HEK293 (cell line): ENCODE measurements at regions not wholly inside any gene's neighbourhood (a gene's known extent, or its start where the extent isn't known, plus 50 kb on each side); places are given as distances from the start of the nearest gene placed in this dataset.

Source experiments
- CTCF ChIA-PET: fragments of 350-600 bp; formaldehyde crosslinking; extraction: SDS; loops from one replicate; lab custom pipeline; 2021; ENCODE audit warnings: antibody characterized with exemption; lab: Yijun Ruan, JAX
- POLR2A ChIA-PET: fragments of 300-600 bp; formaldehyde crosslinking; extraction: SDS; loops from one replicate; lab custom pipeline; 2020; ENCODE audit warnings: antibody characterized with exemption, inconsistent platforms; lab: Yijun Ruan, JAX
- H3K27ac ChIP-seq: fragments of 200-500 bp; sonication (Bioruptor generic); 2 replicates; pipeline ENCODE4 v1.5.1; 2014; ENCODE audit warnings: low read depth, low read length, control low read depth, inconsistent platforms; ENCODE audit errors: extremely low read depth
- H3K36me3 ChIP-seq, 2 experiments: fragments of 200-500 bp in 1 of 2; sonication (Bioruptor generic) in 1 of 2; 1 replicate in 1 of 2; 2 replicates in 1 of 2; pipeline ENCODE4 v1.5.1; 2014 to 2017; ENCODE audit warnings: inconsistent platforms in 2 of 2, low read length in 2 of 2; ENCODE audit not compliant: control insufficient read depth in 2 of 2, insufficient read depth in 1 of 2
- H3K4me1 ChIP-seq: fragments of 200-500 bp; sonication (Bioruptor generic); 2 replicates; pipeline ENCODE4 v1.5.1; 2014; ENCODE audit warnings: mild to moderate bottlenecking, low read length, inconsistent platforms; ENCODE audit not compliant: control insufficient read depth, insufficient read depth
- H3K4me3 ChIP-seq: 2 replicates; pipeline ENCODE4 v1.5.1; 2011; ENCODE audit warnings: low read depth, mild to moderate bottlenecking, control low read depth, low read length, moderate library complexity
- H3K9me3 ChIP-seq: fragments of 200-500 bp; sonication (Bioruptor generic); 2 replicates; pipeline ENCODE4 v1.5.1; 2014; ENCODE audit warnings: low read depth, low read length, inconsistent platforms; ENCODE audit not compliant: control insufficient read depth, insufficient read depth
- FEZF1 ChIP-seq: fragments of 450-650 bp; formaldehyde crosslinking; IDR thresholded peaks from 2 replicates; pipeline ENCODE4 v1.5.1; 2016; ENCODE audit warnings: missing biosample characterization, missing genetic modification characterization
- INSM2 ChIP-seq: fragments of 450-650 bp; formaldehyde crosslinking; IDR thresholded peaks from 2 replicates; pipeline ENCODE4 v1.5.1; 2016; ENCODE audit warnings: missing biosample characterization, missing genetic modification characterization
- KLF1 ChIP-seq: fragments of 450-650 bp; formaldehyde crosslinking; IDR thresholded peaks from 2 replicates; pipeline ENCODE4 v1.5.1; 2016; ENCODE audit warnings: missing biosample characterization, missing genetic modification characterization
- OVOL3 ChIP-seq: fragments of 450-650 bp; formaldehyde crosslinking; IDR thresholded peaks from 2 replicates; pipeline ENCODE4 v1.5.1; 2016; ENCODE audit warnings: missing biosample characterization, missing genetic modification characterization
- SETDB1 ChIP-seq: IDR thresholded peaks from one replicate; pipeline ENCODE4 v1.6.1; 2017; ENCODE audit warnings: mild to moderate bottlenecking, low read length, moderate library complexity, mixed read lengths; ENCODE audit not compliant: insufficient read length
- TCF7L2 ChIP-seq: IDR thresholded peaks from 2 replicates; pipeline ENCODE4 v1.6.1; 2011; ENCODE audit warnings: low read depth, mild to moderate bottlenecking, inconsistent platforms, low read length, moderate library complexity, borderline replicate concordance
- ZBTB17 ChIP-seq: fragments of 450-650 bp; formaldehyde crosslinking; IDR thresholded peaks from 2 replicates; pipeline ENCODE4 v1.5.1; 2016; ENCODE audit warnings: missing biosample characterization, missing genetic modification characterization
- ZBTB7A ChIP-seq: fragments of 450-650 bp; formaldehyde crosslinking; IDR thresholded peaks from 2 replicates; pipeline ENCODE4 v1.5.1; 2016; ENCODE audit warnings: low read depth, missing biosample characterization, missing genetic modification characterization
- ZNF157 ChIP-seq: fragments of 450-650 bp; formaldehyde crosslinking; IDR thresholded peaks from 2 replicates; pipeline ENCODE4 v1.5.1; 2016; ENCODE audit warnings: missing biosample characterization, missing genetic modification characterization
- ZNF23 ChIP-seq: fragments of 450-650 bp; formaldehyde crosslinking; IDR thresholded peaks from 2 replicates; pipeline ENCODE4 v1.5.1; 2016; ENCODE audit warnings: missing biosample characterization, missing genetic modification characterization, borderline replicate concordance
- ZNF26 ChIP-seq: fragments of 450-650 bp; formaldehyde crosslinking; IDR thresholded peaks from 2 replicates; pipeline ENCODE4 v1.5.1; 2016; ENCODE audit warnings: missing biosample characterization, missing genetic modification characterization
- ZNF280D ChIP-seq: fragments of 450-650 bp; formaldehyde crosslinking; IDR thresholded peaks from 2 replicates; pipeline ENCODE4 v1.5.1; 2016; ENCODE audit warnings: missing biosample characterization, missing genetic modification characterization
- ZNF549 ChIP-seq: fragments of 450-650 bp; IDR thresholded peaks from 2 replicates; pipeline ENCODE4 v1.5.1; 2018; ENCODE audit warnings: missing biosample characterization, missing genetic modification characterization, mild to moderate bottlenecking, inconsistent platforms, moderate library complexity
- ZNF561 ChIP-seq: fragments of 450-650 bp; IDR thresholded peaks from 2 replicates; pipeline ENCODE4 v1.5.1; 2018; ENCODE audit warnings: missing biosample characterization, missing genetic modification characterization, borderline replicate concordance
- ZNF747 ChIP-seq: fragments of 450-650 bp; formaldehyde crosslinking; IDR thresholded peaks from 2 replicates; pipeline ENCODE4 v1.5.1; 2016; ENCODE audit warnings: missing biosample characterization, missing genetic modification characterization
- TF ChIP-seq, protein P1 (sequence below): fragments of 450-650 bp; formaldehyde crosslinking; IDR thresholded peaks from 2 replicates; pipeline ENCODE4 v1.5.1; 2017; ENCODE audit warnings: missing biosample characterization, mild to moderate bottlenecking, missing genetic modification characterization, moderate library complexity
- TF ChIP-seq, protein P2 (sequence below): fragments of 450-650 bp; formaldehyde crosslinking; IDR thresholded peaks from 2 replicates; pipeline ENCODE4 v1.5.1; 2017; ENCODE audit warnings: missing biosample characterization, missing genetic modification characterization

- no peaks in the 10 kb centered on the region for H3K36me3 ChIP-seq
- CTCF ChIA-PET: interaction anchor here (0.6 to 1.0 kb wide), 2 partner anchors 391 to 396 kb away, joined by 3 to 5 read pairs; no protein-coding TSS in a partner anchor
- TF ChIP-seq ZNF549 (tag by site-specific recombination): no peak
- TF ChIP-seq INSM2: no peak
- TF ChIP-seq ZNF26 (tag by site-specific recombination): no peak
- TF ChIP-seq ZBTB17 (tag by site-specific recombination): no peak
- TF ChIP-seq TCF7L2: no peak
- no peaks in the 10 kb centered on the region for H3K9me3 ChIP-seq
- no peak overlapping the region for H3K4me3 ChIP-seq
- H3K27ac ChIP-seq: no peak overlapping the region
- POLR2A ChIA-PET: no interaction called here
- H3K4me1 ChIP-seq: peaks cover 41% of the 10 kb centered on the region
These were observed 101.1 kb downstream of the RHOU start for GRCh38 chr1:228836427-228836826.

DNA sequence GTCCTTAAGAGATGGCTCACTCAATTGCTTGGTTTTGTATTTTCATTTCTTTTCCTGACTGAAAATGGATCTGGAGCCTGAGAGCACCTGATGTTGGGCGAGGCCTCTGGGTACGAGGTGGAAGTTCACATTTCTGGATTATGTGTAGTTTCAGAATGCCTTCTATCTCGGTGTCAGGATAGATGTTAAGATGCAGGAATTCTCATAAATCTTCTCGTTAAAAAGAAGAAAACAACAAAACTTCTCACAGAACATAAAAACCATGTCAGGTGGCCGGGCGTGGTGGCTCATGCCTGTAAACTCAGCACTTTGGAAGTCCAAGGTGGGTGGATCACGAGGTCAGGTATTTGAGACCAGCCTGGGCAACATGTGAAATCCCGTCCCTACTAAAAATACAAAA, 101.8 kb downstream of the RHOU start:
- TF ChIP-seq KLF1 (tag by site-specific recombination) (peak; percentile 50), ZNF747 (no peak), FEZF1 (tag by site-specific recombination) (no peak)
- H3K4me3 ChIP-seq: no peak overlapping the region
- peaks cover 43% of the 10 kb centered on the region for H3K4me1 ChIP-seq
- CTCF ChIA-PET: interaction anchor here (0.8 to 2.7 kb wide), 4 partner anchors 12 to 391 kb away, joined by 3 to 12 read pairs (median 4); no protein-coding TSS in a partner anchor
- no peak overlapping the region; the same call in 1 of the 2 replicates for H3K27ac ChIP-seq
- POLR2A ChIA-PET: interaction anchor here (0.5 kb wide), 1 partner anchor 695 kb away, joined by 4 read pairs; no protein-coding TSS in a partner anchor
- H3K36me3 ChIP-seq: no peaks in the 10 kb centered on the region
- no peaks in the 10 kb centered on the region for H3K9me3 ChIP-seq

DNA sequence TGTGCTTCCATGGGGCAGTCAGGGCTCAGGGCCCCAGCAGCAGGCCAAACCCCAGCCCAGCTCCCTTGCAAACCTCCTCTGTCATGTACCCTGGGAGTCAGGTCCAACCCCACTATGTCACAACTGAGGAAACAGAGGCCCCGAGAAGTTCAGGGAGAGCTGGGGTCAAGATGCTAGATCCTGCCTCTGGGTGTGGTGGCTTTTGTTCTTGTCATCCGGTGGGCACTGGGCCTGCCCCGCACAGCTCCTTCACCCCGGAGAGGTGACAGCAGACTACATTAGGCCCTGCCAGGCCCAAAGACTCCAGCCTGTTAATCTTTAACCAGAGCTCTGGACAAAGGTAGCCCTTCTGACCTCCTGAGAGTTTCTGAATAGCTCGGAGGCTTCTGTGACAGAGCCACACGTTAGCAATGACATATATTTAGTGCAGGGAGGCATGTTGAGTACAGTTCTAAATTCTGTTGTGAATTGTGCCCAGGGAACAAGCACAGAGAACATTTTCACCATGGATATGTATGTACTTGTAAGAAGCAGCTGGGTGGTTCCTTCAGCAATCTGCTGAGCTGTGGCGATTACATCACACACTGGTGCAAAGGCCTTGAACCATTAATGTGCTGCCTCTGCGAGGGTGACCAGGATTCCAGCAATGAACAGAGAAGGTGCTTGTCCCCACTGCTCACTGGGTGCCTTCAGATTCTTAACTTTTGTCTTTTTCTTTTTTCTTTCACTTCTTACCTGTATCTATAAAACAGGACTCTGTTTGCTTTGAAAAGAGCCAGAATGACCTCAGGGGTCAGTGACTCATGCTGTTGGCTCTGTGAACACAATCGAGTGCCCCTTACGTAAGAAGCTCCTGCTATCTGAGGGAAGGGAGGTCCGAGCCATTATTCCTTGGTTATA, 102.8 kb downstream of the RHOU start:
- peaks cover 43% of the 10 kb centered on the region for H3K4me1 ChIP-seq
- H3K4me3 ChIP-seq: no peak overlapping the region
- CTCF ChIA-PET: interaction anchor here (0.6 to 2.7 kb wide), 9 partner anchors 12 to 500 kb away, joined by 3 to 12 read pairs (median 4); no protein-coding TSS in a partner anchor
- no peaks in the 10 kb centered on the region for H3K9me3 ChIP-seq
- POLR2A ChIA-PET: interaction anchor here (0.6 to 2.1 kb wide), 6 partner anchors 9 to 436 kb away, joined by 3 to 7 read pairs (median 5); no protein-coding TSS in a partner anchor
- H3K27ac ChIP-seq: peak overlapping the region; percentile 65
- H3K36me3 ChIP-seq: no peaks in the 10 kb centered on the region
- TF ChIP-seq ZNF561 (tag by site-specific recombination) (peak; percentile 40; the same call in 1 of the 2 replicates), ZNF157 (tag by site-specific recombination) (no peak), ZNF23 (tag by site-specific recombination) (no peak), OVOL3 (no peak), ZBTB7A (tag by site-specific recombination) (no peak), ZNF280D (tag by site-specific recombination) (0 out of 2 replicates have a peak, but pooled peaks have one; percentile 17), SETDB1 (no peak)
- TF ChIP-seq, protein P1, sequence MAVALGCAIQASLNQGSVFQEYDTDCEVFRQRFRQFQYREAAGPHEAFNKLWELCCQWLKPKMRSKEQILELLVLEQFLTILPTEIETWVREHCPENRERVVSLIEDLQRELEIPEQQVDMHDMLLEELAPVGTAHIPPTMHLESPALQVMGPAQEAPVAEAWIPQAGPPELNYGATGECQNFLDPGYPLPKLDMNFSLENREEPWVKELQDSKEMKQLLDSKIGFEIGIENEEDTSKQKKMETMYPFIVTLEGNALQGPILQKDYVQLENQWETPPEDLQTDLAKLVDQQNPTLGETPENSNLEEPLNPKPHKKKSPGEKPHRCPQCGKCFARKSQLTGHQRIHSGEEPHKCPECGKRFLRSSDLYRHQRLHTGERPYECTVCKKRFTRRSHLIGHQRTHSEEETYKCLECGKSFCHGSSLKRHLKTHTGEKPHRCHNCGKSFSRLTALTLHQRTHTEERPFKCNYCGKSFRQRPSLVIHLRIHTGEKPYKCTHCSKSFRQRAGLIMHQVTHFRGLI (tag by site-specific recombination): no peak
- TF ChIP-seq, protein P2, sequence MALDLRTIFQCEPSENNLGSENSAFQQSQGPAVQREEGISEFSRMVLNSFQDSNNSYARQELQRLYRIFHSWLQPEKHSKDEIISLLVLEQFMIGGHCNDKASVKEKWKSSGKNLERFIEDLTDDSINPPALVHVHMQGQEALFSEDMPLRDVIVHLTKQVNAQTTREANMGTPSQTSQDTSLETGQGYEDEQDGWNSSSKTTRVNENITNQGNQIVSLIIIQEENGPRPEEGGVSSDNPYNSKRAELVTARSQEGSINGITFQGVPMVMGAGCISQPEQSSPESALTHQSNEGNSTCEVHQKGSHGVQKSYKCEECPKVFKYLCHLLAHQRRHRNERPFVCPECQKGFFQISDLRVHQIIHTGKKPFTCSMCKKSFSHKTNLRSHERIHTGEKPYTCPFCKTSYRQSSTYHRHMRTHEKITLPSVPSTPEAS: 0 out of 2 replicates have a peak, but pooled peaks have one; percentile 18
